ENCODE measurements at regions not wholly inside any gene's neighbourhood (a gene's known extent, or its start where the extent isn't known, plus 50 kb on each side); places are given as distances from the start of the nearest gene placed in this dataset.

- TF ChIP-seq POLR2AphosphoS5 (IDR thresholded peaks at IDR 0.05; ENCODE audit: borderline replicate concordance, low read depth, low read length), result no peak
- no peak for TF ChIP-seq EZH2 (IDR thresholded peaks at IDR 0.05)
- TF ChIP-seq FOXP2 (optimal IDR thresholded peaks at IDR 0.05; ENCODE audit: control extremely low read depth, extremely low read length, insufficient read depth), result no peak
Observed at GRCh38 chr1:56180520-56181190, 398.7 kb downstream of the PLPP3 start.
